ENCODE measurements at regions not wholly inside any gene's neighbourhood (a gene's known extent, or its start where the extent isn't known, plus 50 kb on each side); places are given as distances from the start of the nearest gene placed in this dataset.
"Not testable (repeated sequence)": the region's sequence is repeated elsewhere in the genome, so short reads cannot be mapped to it uniquely, and the experiment has no call there.

DNA sequence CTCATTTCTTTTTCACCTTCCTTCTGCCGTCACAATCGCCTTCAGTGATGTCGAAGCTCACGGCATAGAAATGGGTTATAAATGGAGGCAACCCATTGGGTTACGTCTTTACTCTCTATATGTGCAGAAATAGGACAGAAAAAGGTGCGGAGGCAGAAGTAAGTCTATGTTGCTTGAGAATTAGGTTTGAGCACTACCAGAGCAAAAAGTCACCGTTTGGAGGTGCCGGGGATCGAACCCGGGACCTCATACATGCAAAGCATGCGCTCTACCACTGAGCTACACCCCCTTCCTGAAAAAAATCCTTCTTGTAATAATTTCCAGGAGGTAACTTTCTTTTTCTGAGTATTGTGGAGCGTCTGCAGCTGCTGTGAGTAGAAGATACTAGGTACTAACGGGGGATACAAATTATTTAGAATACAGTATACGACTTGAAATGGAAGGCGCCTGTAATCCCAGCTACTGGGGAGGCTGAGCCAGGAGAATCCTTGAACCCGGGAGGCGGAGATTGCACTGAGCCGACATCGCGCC lies 134.2 kb downstream of the TRIM27 start:
- in situ Hi-C loops (cut with HindIII; ENCODE audit: low sequenced_read_pairs), result no loop called here

DNA sequence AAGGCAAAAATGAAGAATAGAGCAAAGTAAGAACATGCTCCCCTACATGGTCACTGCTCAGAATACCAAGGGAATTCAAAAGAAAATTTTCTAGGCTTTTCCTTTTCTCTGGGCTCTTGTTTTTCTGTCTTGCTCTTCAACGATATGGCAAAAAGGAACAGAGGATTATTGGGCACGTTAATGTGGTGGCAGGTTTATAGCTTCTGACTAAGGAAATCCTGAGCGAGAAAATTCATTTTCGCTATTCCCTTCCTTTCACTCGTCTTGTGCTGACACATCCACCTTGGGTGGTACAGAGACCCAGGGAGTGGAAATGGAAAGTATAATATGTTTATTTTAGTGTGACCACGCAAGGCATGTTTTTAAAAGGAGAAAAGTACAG lies 132.8 kb downstream of the TRIM27 start:
- in situ Hi-C loops (cut with HindIII; ENCODE audit: low sequenced_read_pairs), result no loop called here

DNA sequence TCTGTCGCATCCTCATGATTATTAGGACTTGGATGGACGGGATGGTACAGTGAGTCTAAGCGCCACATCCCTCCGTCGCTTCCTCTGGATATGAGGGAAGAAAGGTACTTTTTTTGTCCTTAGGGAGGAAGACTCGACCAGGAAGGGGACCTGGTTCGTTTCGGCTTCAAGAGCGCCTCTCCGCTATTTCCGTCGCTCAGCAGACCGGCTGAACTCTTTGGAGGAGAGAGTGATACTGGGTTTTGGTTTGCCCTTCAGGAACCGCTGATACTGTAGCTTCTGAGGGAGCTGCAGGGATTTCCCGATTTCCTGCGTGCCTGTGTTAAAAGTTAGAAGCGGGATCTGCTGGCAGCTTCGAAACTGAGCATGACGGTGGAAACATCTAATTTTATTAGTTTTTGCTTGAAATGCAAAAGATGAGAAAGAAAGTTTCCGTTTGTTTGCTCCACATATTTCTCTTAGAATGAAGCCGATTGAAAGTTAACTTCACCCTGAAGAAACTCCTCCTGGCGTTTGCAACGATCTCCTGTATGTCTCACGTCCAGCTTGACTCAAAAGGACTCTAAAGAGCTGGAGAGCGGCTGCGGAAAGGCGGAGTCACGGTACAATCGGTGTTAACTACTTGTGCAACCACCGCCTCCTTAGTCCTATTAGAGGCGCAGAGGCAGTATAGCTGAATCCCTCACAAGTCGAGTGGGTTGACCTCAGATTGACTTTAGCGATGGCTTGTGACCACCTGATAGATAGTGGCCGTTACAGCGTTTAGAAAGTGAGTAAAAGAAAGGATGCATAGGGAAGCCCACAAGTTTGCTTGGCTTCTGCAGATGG lies 129.4 kb downstream of the TRIM27 start:
- in situ Hi-C loops (cut with HindIII; ENCODE audit: low sequenced_read_pairs), result no loop called here

DNA sequence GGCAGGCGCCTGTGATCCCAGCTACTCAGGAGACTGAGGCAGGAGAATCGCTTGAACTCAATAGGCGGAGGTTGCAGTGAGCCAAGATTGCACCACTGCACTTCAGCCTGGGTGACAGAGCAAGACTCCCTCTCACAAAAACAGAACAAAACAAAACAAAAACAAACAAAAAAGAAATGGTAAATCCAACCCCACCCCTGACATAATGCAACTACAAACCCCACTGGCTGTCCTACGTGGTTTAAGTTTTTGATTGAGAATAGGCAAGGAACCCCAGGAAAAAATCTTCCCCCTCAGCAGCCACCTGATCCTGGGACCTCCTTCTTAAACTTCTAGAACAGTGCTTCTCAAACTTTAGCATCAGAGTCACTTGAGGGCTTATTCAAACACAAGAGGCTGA lies 123.1 kb downstream of the TRIM27 start:
- in situ Hi-C loops (cut with HindIII; ENCODE audit: low sequenced_read_pairs), result not testable (repeated sequence)

DNA sequence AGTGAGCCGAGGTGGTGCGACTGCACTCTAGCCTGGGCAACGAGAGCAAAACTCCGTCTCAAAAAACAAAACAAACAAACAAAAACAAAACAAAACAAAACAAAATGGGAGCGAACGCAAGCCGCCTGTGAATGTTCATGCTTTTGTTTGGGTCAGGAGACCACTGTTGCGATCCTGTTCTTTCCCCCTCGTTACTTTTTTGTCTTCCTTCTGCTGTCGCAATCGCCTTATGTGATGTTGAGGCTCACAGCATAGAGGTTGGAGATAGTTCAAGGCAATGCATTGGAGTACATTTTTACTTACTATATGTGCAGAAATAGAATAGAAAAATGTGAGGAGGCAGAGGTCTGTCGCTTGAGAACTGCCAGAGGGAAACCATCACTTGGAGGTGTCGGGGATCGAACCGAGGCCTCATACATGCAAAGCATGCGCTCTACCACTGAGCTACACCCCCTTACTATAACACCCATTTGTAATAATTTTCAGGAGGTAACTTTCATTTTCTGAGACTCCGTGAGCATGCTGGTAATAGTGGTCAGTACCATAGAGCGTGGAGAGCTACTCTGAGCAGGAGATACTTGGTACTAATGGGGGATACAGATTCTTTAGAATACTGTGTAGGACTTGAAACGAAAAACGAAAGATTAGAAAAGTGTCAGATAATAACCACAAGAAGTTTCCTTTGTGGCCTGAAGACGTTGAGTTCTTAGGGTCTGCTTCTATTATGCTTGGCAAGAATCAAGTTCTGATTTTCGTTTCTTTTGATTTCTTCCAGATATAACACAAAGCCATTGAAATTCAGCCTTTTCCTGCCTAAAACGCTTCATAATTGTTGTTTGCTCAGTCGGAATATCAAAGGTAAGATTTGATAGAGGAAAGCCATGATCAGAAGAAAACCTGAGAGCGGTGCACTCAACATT lies 121.1 kb downstream of the TRIM27 start:
- in situ Hi-C loops (cut with HindIII; ENCODE audit: low sequenced_read_pairs), result no loop called here

DNA sequence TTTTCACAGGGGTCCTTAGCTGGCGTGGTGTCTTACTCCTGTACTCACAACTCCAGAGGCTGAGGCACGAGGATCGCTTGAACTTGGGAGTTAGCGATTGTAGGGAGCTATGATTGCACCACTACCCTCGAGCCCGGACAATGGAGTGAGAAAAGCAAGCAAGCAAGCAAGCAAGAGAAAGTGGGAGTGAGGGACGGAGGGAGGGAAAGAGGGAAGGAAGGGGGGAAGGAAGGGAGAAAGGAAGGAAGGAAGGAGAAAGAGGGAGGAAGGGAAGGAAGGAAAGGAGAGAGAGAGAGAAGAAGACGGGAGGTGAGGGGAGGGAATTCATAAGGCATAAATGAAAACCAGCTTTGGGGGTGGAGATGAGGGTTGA lies 120.5 kb downstream of the TRIM27 start:
- in situ Hi-C loops (cut with HindIII; ENCODE audit: low sequenced_read_pairs), result no loop called here

DNA sequence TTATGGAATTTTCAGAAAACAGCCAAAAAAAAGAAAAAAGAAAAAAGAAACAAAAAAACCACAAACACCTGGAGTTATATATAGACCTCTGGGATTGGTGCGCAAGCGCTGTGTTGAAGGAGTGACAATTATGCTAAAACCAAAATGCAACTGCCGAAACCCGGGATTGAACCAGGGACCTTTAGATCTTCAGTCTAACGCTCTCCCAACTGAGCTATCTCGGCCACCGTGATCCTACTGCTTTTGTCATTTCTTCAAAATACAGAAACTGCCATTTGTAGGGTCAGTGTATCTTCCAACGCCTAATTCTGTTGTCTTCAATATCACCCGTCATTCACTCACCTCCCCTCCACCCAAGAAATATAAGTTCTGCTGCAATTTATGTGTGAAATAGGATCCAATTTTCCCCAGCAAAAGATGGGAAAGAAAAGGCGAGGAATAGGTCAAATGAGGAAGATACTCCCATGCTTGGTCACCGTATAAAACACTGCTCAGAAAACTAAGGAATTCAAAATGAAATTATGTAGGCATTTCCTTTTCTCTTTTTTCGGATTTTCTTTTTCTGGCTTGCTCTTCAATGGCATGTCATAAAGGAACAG lies 116.0 kb downstream of the TRIM27 start:
- in situ Hi-C loops (cut with HindIII; ENCODE audit: low sequenced_read_pairs), result no loop called here

DNA sequence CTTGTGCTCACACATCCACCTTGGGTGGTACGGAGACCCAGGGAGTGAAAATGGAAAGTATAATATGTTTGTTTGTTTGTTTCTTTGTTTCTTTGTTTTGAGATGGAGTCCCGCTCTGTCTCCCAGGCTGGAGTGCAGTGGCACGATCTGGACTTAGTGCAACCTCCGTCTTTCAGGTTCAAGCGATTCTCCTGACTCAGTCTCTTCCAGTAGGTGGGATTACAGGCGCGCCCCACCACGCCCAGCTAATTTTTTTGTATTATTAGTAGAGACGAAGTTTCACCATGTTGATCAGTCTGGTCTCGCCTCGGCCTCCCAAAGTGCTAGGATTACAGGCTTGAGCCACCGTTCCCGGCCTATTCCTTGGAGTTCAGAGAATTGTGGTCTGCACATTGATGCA lies 115.4 kb downstream of the TRIM27 start:
- in situ Hi-C loops (cut with HindIII; ENCODE audit: low sequenced_read_pairs), result no loop called here

DNA sequence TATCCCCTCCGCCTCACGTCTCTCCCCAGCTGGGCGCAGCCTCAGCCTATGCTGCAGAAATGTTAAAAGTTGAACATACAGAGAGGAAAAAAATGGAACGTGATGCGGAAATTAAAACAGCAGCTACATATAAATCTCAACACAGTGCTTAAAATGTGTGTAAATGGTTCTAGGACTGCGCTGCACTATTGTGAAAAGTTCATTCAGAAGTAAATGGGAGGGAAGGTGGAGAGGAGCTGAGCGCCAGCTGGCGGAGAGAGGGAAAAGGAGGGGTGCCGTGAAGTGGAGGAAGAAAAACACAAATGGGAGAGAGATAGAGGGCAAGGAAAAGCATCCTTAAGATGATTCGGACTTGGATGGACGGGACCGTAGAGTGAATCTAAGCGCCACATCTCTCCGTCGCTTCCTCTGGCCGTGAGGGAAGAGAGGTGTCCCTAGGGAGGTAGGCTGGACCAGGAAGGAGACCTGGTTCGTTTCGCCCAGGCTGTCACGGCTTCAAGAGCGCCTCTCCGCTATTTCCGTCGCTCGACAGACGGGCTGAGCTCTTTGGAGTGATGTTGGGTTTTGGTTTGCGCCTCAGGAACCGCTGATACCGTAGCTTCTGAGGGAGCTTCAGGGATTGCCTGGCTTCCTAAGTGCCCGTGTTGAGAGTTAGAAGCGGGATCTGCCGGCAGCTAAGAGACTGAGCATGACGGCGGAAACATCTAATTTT lies 113.7 kb downstream of the TRIM27 start:
- in situ Hi-C loops (cut with HindIII; ENCODE audit: low sequenced_read_pairs), result loop anchor here (5.0 kb wide), 2 partner anchors 52 to 78 kb away; no protein-coding TSS in a partner anchor

DNA sequence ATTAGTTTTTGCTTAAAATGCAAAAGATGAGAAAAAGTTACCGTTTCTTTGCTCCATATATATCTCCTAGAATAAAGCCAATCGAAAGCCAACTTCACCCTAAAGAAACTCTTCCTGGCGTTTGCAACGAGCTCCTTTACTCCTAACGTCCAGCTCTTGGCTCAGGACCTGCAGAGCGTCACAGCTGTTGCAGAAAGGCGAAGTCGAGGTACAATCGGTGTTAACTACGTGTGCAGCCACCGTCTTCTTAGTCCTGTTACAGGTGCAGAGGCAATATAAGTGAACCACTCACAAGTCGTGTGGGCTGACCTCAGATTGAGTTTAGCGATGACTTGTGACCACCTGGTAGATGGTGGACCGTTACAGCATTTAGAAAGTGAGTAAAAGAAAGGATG lies 113.1 kb downstream of the TRIM27 start:
- in situ Hi-C loops (cut with HindIII; ENCODE audit: low sequenced_read_pairs), result loop anchor here (5.0 kb wide), 2 partner anchors 52 to 78 kb away; no protein-coding TSS in a partner anchor

DNA sequence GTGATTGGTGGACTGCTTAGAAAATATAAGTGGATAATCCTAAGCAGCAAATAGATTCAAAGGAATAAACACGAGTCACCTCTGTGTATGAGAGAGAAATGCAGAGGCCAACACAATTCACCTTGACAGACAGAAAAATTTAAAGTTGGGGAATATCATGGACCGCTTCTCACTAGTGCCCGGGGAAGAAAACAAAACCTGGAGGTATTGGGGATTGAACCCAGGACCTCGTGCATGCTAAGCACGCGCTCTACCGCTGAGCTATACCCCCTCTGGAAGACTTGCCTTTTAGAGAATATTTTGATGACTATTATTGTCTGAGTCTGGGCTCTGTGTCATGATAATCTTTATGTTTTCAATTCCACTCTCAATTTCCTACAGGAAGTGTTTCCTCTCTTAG lies 111.9 kb downstream of the TRIM27 start:
- in situ Hi-C loops (cut with HindIII; ENCODE audit: low sequenced_read_pairs), result loop anchor here (5.0 kb wide), 2 partner anchors 50 to 80 kb away; no protein-coding TSS in a partner anchor

DNA sequence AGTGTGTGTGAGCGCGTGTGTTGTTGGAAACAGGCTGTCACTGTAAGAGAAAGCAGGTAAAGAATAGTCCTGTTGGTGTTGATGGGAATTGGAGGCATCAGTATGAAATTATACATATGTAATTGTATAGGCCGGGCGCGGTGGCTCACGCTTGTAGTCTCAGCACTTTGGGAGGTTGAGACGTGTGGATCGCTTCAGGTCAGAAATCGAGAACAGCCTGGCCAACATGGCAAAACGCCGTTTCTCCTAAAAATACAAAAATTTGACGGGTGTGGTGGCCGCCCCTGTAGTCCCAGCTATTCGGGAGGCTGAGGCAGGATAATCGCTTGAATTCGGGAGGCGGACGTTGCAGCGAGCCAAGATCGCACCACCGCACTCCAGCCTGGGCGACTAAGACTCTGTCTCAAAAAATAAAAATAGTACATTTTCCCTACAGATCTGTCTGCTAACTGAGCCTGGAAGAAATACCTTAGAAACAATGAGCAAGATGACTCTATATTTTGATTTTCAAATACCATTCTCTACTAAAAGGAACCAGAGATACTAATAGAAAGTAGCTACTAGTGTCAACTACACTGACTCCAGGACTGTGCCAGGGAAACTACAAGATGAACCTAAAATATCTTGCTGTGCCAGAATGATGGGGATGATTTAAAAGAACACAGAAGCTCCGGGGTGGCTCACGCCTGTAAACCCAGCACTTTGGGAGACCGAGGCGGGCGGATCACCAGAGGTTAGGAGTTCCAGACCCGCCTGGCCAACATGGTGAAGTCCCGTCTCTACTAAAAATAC lies 110.8 kb downstream of the TRIM27 start:
- in situ Hi-C loops (cut with HindIII; ENCODE audit: low sequenced_read_pairs), result loop anchor here (5.0 kb wide), 2 partner anchors 49 to 81 kb away; no protein-coding TSS in a partner anchor

DNA sequence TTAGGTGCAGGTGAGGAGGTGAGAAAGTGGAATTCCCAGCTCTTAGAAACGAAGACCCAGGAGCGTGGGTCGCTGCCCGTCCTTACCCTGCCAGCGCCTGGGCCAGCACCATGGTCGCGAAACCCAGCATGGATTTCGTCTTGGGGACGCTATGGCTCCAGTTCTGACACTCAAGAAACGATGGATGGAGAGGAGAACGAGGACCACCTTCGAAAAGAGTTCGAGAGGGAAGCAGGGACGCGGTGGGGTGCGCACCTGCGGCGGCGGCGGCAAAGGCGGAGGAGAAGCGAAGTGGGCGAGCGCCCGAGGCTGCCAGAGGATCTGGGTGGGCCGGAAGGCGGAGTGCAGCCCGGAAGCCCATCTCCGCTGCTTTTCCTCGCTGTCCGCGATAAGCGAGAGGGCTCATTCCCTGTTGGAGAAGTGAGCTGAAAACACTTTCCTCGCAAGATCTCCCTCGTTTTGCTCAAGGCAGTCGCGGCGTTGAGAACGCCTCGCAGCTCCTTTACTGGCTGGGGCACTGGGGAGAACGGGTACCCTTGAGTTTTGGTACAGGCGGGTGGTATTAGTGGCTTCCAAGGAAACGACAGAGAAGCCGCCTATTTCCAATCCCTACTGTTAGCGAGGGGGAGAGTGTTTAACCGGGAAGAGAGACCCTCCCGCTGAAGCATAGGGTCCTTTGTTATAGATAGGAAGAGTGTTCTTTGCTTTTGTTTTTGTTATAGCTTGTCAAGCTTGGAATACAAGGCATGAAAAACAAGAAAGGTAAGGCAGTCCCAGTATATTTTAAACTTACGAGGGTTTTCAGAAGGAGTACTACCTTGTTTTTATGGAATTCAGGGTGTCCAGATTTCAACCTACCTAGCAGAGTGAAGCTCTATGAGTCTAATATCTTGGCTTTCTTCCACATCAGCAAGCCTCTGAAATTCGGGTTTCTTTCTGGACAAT lies 109.5 kb downstream of the TRIM27 start:
- in situ Hi-C loops (cut with HindIII; ENCODE audit: low sequenced_read_pairs), result loop anchor here (5.0 kb wide), 2 partner anchors 48 to 82 kb away; no protein-coding TSS in a partner anchor

DNA sequence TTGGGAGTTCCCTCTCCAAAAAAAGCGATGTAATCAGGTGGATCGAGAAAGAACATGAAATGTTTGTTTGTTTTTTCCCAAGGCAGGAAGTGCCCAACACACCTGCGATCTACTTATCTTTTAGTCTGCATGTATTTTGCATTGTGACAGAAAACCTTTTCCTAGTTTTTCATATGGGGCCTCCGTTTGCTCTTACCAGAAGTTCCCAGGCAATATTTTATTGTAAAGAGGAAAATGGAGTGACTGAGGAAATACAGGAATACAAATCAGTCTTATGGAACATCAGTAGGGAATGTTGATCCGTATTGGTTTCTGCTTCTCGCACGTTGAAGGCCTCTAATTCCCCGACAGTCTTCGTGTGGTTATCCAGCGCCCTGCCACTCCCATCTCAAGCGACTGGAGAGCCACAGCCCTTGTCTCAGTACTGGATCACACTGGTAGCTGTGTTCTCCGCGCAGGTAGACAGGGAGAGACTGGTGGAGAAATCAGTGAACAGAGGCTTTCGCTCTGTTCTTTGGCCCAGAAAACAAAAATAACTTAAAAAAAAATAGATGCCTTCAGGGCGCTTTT lies 107.4 kb downstream of the TRIM27 start:
- in situ Hi-C loops (cut with HindIII; ENCODE audit: low sequenced_read_pairs), result no loop called here

DNA sequence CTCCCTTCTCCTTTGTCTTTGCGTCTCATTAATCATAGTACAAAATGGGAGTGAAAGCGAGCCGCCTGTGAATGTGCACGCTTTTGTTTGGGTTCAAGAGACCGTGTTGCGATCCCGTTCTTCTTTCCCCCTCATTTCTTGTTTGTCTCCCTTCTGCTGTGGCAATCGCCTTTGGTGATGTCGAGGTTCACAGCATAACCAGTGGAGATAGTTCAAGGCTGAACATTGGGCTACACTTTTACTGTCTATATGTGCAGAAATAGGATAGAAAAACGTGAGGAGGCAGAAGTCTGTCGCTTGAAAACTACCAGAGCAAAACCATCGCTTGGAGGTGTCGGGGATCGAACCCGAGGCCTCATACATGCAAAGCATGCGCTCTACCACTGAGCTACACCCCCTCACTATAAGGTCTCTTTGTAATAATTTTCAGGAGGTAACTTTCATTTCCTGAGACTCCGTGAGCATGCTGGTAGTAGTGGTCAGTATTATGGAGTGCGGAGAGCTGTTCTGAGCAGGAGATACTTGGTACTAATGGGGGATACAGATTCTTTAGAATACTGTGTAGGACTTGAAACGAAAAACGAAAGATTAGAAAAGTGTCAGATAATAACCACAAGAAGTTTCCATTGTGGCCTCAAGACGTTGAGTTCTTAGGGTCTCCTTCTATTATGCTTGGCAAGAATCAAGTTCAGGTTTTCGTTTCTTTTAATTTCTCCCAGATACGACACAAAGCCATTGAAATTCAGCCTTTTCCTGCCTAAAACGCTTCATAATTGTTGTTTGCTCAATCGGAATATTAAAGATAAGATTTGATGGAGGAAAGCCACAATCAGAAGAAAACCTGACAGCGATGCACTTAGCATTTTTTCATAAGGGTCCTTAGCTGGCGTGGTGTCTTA lies 106.6 kb downstream of the TRIM27 start:
- in situ Hi-C loops (cut with HindIII; ENCODE audit: low sequenced_read_pairs), result no loop called here

DNA sequence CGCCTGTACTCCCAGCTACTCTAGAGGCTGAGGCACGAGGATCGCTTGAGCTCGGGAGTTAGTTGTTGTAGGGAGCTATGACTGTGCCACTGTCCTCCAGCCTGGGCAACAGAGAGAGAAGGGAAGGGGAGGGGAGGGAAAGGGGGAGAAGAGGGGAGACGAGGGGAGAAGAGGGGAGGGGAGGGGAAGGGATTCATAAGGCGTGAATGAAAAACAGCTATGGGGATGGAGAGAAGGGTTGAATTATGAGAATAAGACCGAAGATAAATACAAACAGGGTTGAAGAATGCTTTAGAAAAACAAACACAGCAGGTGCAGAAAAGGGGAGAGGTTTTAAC lies 106.0 kb downstream of the TRIM27 start:
- in situ Hi-C loops (cut with HindIII; ENCODE audit: low sequenced_read_pairs), result no loop called here
